HCT116 (cell line): ENCODE measurements at regions not wholly inside any gene's neighbourhood (a gene's known extent, or its start where the extent isn't known, plus 50 kb on each side); places are given as distances from the start of the nearest gene placed in this dataset.

Source experiments
- CTCF ChIP-seq, 3 experiments: fragments of 200-600 bp in 1 of 3; sonication (generic) in 1 of 3; IDR thresholded peaks in 2 of 3; conservative IDR thresholded peaks in 1 of 3; 2 replicates each; pipeline ENCODE4 v1.5.1; 2012 to 2017; ENCODE audit warnings: low read depth in 2 of 3, low read length in 2 of 3, antibody characterized with exemption in 1 of 3, borderline replicate concordance in 1 of 3, control low read depth in 1 of 3, mild to moderate bottlenecking in 1 of 3, mixed read lengths in 1 of 3, mixed run types in 1 of 3, moderate library complexity in 1 of 3; ENCODE audit not compliant: insufficient read depth in 1 of 3
- ELF1 ChIP-seq: IDR thresholded peaks from 2 replicates; pipeline ENCODE4 v1.6.1; 2012; ENCODE audit warnings: low read depth, borderline replicate concordance
- EZH2 ChIP-seq: fragments of 200-600 bp; sonication (generic); IDR thresholded peaks from 2 replicates; pipeline ENCODE4 v1.6.1; 2017; ENCODE audit warnings: antibody characterized with exemption, mixed run types
- EZH2phosphoT487 ChIP-seq: fragments of 200-600 bp; IDR thresholded peaks from 2 replicates; pipeline ENCODE4 v1.6.1; 2018; ENCODE audit warnings: antibody characterized with exemption, borderline replicate concordance
- POLR2A ChIP-seq: IDR thresholded peaks from 2 replicates; pipeline ENCODE4 v1.7.0; 2011; ENCODE audit warnings: borderline replicate concordance; ENCODE audit not compliant: insufficient read depth, insufficient read length; ENCODE audit errors: extremely low read depth
- POLR2AphosphoS5 ChIP-seq: IDR thresholded peaks from 2 replicates; pipeline ENCODE4 v1.6.1; 2011; ENCODE audit warnings: mild to moderate bottlenecking, low read depth, low read length, moderate library complexity
- REST ChIP-seq: IDR thresholded peaks from 2 replicates; pipeline ENCODE4 v1.6.1; 2012; ENCODE audit warnings: low read depth
- SIN3A ChIP-seq: IDR thresholded peaks from 2 replicates; pipeline ENCODE4 v1.6.1; 2012; ENCODE audit warnings: low read depth
- SP1 ChIP-seq: IDR thresholded peaks from 2 replicates; pipeline ENCODE4 v1.6.1; 2012; ENCODE audit warnings: low read depth
- TCF7L2 ChIP-seq: IDR thresholded peaks from 2 replicates; pipeline ENCODE4 v1.7.0; 2011; ENCODE audit warnings: borderline replicate concordance, inconsistent platforms; ENCODE audit not compliant: insufficient read depth, insufficient read length; ENCODE audit errors: extremely low read depth
- ZNF274 ChIP-seq: fragments of 200-500 bp; sonication (Bioruptor generic); IDR thresholded peaks from 2 replicates; pipeline ENCODE4 v1.6.1; 2014; ENCODE audit warnings: mild to moderate bottlenecking, low read depth, low read length, inconsistent platforms

GRCh38 chr12:89082370-89082753 is 269.9 kb downstream of the DUSP6 start:
- TF ChIP-seq EZH2 (no peak), POLR2AphosphoS5 (no peak), CTCF (IDR thresholded peaks at IDR 0.05 in 2 of 3, conservative IDR thresholded peaks at IDR 0.05 in 1 of 3; ENCODE audit: borderline replicate concordance in 1 of 3, insufficient read depth in 1 of 3, low read depth in 2 of 3, low read length in 2 of 3) (no peak), EZH2phosphoT487 (no peak), TCF7L2 (no peak), POLR2A (no peak), SP1 (no peak), REST (no peak), ELF1 (no peak), SIN3A (no peak), ZNF274 (no peak)
